Bronchial epithelial cell (primary cell): ENCODE measurements at regions not wholly inside any gene's neighbourhood (a gene's known extent, or its start where the extent isn't known, plus 50 kb on each side); places are given as distances from the start of the nearest gene placed in this dataset.
A peak's percentile ranks its signal among the peaks of the same experiment; 100 is the strongest.

Experiments
- DNase-seq: peaks from one replicate; pipeline ENCODE4 v3.0.0-alpha.2; 2010; ENCODE audit warnings: low read depth
- FAIRE-seq: peaks from 2 replicates; lab custom pipeline; 2011; peaks lifted over from hg19 to GRCh38; lab: Jason Lieb, UNC
- H3K27me3 ChIP-seq: 2 replicates; pipeline ENCODE4 v1.5.1; 2011; ENCODE audit warnings: low read length; ENCODE audit not compliant: control insufficient read depth, insufficient read depth
- H3K36me3 ChIP-seq: 2 replicates; pipeline ENCODE4 v1.5.1; 2011; ENCODE audit warnings: low read length; ENCODE audit not compliant: control insufficient read depth, insufficient read depth
- H3K4me3 ChIP-seq: 2 replicates; pipeline ENCODE4 v1.5.1; 2011; ENCODE audit warnings: mild to moderate bottlenecking, low read depth, low read length, control low read depth
- TF ChIP-seq, protein P1 (sequence below): IDR thresholded peaks from 2 replicates; pipeline ENCODE4 v1.5.1; 2011; ENCODE audit warnings: mild to moderate bottlenecking, moderate library complexity, low read length, control low read depth, inconsistent platforms; ENCODE audit not compliant: insufficient read depth, severe bottlenecking

DNA sequence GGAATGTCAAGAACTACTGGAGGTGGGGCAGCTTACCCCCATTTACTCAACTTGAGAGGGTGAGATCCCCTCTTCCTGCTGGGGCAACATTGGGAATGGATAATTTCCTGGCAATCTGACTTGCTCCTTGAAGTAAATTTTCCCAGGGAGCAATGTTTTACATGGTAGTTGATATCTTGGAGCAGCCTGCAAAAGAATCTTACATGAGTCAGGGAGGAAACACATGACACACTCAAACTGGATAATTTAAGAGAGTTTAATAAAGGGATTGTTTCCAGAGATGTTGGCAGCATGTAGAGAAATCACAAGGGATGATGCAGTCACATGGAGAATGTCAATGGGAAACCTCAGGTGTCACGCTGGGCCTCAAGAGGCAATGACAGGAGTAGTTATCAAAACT is 212.5 kb downstream of the GAS1 start:
- FAIRE-seq (peak; percentile 40), DNase-seq (peak; percentile 39)
- TF ChIP-seq, protein P1, sequence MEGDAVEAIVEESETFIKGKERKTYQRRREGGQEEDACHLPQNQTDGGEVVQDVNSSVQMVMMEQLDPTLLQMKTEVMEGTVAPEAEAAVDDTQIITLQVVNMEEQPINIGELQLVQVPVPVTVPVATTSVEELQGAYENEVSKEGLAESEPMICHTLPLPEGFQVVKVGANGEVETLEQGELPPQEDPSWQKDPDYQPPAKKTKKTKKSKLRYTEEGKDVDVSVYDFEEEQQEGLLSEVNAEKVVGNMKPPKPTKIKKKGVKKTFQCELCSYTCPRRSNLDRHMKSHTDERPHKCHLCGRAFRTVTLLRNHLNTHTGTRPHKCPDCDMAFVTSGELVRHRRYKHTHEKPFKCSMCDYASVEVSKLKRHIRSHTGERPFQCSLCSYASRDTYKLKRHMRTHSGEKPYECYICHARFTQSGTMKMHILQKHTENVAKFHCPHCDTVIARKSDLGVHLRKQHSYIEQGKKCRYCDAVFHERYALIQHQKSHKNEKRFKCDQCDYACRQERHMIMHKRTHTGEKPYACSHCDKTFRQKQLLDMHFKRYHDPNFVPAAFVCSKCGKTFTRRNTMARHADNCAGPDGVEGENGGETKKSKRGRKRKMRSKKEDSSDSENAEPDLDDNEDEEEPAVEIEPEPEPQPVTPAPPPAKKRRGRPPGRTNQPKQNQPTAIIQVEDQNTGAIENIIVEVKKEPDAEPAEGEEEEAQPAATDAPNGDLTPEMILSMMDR, result no peak
- H3K27me3 ChIP-seq, result no peaks in the 10 kb centered on the region
- H3K4me3 ChIP-seq, result no peak overlapping the region
- H3K36me3 ChIP-seq, result no peaks in the 10 kb centered on the region

DNA sequence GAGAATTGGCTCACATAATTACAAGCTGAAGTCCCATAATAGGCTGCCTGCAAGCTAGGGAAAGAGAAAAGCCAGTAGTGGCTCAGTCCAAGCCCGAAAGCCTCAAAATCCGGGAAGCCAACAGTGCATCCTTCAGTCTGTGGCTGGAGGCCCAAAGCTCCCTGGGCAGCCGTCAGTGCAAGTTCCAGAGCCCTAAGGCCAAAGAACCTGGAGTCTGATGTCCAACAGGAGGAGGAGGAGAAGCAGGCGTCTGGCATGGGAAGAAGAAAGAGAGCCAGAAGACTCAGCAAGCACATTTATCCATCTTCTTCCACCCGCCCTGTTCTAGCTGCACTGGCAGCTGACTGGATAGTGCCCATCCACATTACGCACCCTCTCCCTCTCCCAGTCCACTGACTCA is 213.4 kb downstream of the GAS1 start:
- peak; percentile 32 for FAIRE-seq
- H3K4me3 ChIP-seq, result no peak overlapping the region
- no peak for DNase-seq
- no peaks in the 10 kb centered on the region for H3K36me3 ChIP-seq
- TF ChIP-seq, protein P1, result no peak
- H3K27me3 ChIP-seq, result no peaks in the 10 kb centered on the region

DNA sequence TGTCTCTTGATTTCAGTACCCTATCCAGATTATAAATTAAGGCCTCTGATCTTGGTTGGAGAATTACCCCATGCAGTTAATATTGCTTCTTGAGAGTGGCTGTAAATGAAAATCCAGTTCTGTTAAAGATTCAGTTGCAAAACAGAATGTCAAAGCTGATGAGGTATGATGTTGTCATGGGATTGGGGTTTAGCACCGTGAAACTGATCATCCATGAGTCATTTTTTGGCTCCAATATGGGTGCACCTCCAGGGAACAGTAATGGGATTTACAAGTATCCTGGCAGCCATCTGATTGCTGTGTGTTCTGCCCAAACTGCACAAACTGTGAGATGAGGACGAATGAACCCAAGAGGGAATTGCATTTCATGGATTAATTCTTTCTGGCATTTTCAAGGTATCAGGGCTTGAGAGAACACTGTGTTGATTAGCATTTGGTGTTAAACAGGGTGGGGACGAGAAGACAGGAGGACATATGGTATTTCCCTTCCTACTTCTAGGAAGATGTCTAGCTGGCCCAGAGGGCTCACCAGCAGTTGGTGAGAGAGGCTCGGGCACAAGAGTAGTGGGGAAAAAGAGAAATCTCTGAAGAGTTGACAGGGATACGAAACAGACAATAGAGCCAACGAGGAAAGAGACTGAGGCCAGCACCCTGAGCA is 214.7 kb downstream of the GAS1 start:
- DNase-seq, result peak; percentile 98
- Histone ChIP-seq H3K4me3 (no peak overlapping the region), H3K36me3 (no peaks in the 10 kb centered on the region), H3K27me3 (no peaks in the 10 kb centered on the region)
- peak; percentile 98 for FAIRE-seq
- TF ChIP-seq, protein P1, result no peak

DNA sequence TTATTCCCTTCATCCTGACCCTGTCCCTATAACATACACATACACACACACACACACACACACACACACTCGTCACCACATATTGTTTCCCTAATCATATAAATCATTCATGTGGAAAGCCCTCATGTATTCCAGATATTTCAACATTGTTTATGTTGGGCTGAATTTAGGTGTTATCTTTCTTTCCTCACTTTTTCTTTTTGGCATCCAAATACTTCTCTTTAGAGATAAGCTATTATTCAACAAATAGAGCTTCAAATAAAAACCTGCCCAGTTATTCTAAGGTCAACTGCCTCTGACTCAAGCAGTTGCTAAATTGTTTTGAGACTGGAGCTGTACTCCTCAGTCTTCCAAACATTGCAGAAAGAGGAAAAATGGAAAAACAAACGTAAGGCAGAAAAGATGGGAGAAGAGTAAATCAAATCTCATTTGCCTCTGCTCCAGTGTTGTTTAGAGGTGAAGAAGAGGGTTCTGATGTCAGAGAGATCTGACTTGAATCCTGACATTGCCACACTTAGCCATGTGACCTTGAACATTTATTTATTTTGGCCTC is 215.7 kb downstream of the GAS1 start:
- TF ChIP-seq, protein P1, result no peak
- Histone ChIP-seq H3K36me3 (no peaks in the 10 kb centered on the region), H3K27me3 (no peaks in the 10 kb centered on the region), H3K4me3 (no peak overlapping the region)
- DNase-seq (peak; percentile 59), FAIRE-seq (no peak)

DNA sequence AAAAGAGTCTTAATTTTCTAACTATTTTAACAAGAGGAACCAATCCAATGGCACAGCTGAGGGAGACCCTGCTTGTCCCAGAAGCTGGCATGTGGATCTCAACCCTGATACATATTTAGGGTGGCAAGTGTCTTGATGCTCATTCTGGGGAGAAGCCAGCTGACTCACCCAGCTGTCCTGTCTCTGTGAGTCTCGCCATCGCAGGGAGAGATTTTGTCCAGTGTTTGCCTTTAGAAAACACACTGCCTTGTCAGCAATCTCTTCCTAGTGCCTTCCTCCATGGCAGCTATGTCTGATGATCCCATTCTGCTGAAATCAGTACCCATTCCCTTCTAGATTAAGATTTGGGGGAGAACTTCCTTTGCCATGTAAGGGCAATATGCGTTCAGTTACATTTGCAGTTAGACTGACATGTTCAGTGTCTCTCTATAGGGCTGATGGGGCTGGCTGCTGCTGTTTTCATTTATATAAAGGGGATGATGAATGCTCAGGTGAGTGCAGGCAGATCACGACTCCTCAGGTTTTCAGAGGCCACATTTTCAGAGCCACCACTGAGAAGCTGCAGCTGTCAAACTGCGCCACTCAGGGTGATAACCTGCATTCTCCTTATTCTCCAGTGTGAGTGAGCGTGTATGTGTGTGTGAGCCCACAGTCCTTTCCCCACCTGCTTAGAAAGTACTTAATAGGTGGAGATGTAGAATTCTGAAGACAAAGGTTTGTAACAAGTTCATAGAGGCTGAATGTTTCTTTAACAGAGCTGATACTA is 217.0 kb downstream of the GAS1 start:
- no peak for FAIRE-seq
- DNase-seq, result no peak
- Histone ChIP-seq H3K4me3 (no peak overlapping the region), H3K27me3 (no peaks in the 10 kb centered on the region), H3K36me3 (no peaks in the 10 kb centered on the region)
- TF ChIP-seq, protein P1, result no peak
